IMR-90 (cell line): ENCODE measurements at regions not wholly inside any gene's neighbourhood (a gene's known extent, or its start where the extent isn't known, plus 50 kb on each side); places are given as distances from the start of the nearest gene placed in this dataset.

Experiments used
- ATAC-seq: fragments of 200-7000 bp; cut with Tn5 transposase; 2 replicates; pipeline ENCODE4 v1.9.1; 2020; ENCODE audit warnings: low read depth, mild to moderate bottlenecking, moderate library complexity
- BruUV-seq: library from RNA; stranded (reverse); fragments of 400-500 nt; replicated peaks from 2 replicates; lab custom pipeline; 2021; lab: Mats Ljungman, UMichigan
- CTCF ChIA-PET: fragments of 300-600 bp; formaldehyde crosslinking; extraction: SDS; loops from one replicate; lab custom pipeline; 2021; ENCODE audit warnings: antibody characterized with exemption; lab: Yijun Ruan, JAX
- POLR2A ChIA-PET: fragments of 300-600 bp; sonication (Branson Sonifier 250); formaldehyde crosslinking; loops from one replicate; lab custom pipeline; 2022; ENCODE audit warnings: antibody characterized with exemption; ENCODE audit not compliant: unreplicated experiment; lab: Charles Lee
- DNase-seq: peaks from one replicate; pipeline ENCODE4 v3.0.0; 2013
- H2AFZ ChIP-seq: replicated peaks from 2 replicates; pipeline ENCODE3; 2013; ENCODE audit warnings: low read length, mild to moderate bottlenecking; ENCODE audit not compliant: poor library complexity
- H2AK5ac ChIP-seq: 2 replicates; pipeline ENCODE4 v1.6.1; 2013; ENCODE audit warnings: low read depth, low read length, inconsistent platforms
- H2AK9ac ChIP-seq: replicated peaks from 2 replicates; pipeline ENCODE3; 2013; ENCODE audit warnings: mild to moderate bottlenecking, low read depth, low read length, moderate library complexity; ENCODE audit not compliant: poor library complexity
- H2BK120ac ChIP-seq: 2 replicates; pipeline ENCODE4 v1.6.1; 2013; ENCODE audit warnings: low read depth, low read length, inconsistent platforms
- H2BK15ac ChIP-seq: 3 replicates; pipeline ENCODE4 v1.6.1; 2013; ENCODE audit warnings: low read depth, low read length, inconsistent platforms
- H2BK20ac ChIP-seq: 2 replicates; pipeline ENCODE4 v1.6.1; 2013; ENCODE audit warnings: low read depth, mild to moderate bottlenecking, inconsistent platforms, low read length, moderate library complexity
- H2BK5ac ChIP-seq: 2 replicates; pipeline ENCODE4 v1.6.1; 2013; ENCODE audit warnings: mild to moderate bottlenecking, low read depth, low read length, inconsistent platforms; ENCODE audit not compliant: poor library complexity, severe bottlenecking
- H3K14ac ChIP-seq: replicated peaks from 2 replicates; pipeline ENCODE4 v1.6.1; 2013; ENCODE audit warnings: low read depth, low read length, inconsistent platforms
- H3K18ac ChIP-seq: 2 replicates; pipeline ENCODE4 v1.6.1; 2013; ENCODE audit warnings: low read depth, low read length, control low read depth
- H3K23ac ChIP-seq: 2 replicates; pipeline ENCODE4 v1.6.1; 2013; ENCODE audit warnings: low read depth, low read length, inconsistent platforms
- H3K27ac ChIP-seq: 2 replicates; pipeline ENCODE4 v1.5.1; 2013; ENCODE audit warnings: mild to moderate bottlenecking, control low read depth, low read length; ENCODE audit not compliant: insufficient read depth
- H3K27me3 ChIP-seq: 2 replicates; pipeline ENCODE4 v1.6.1; 2013; ENCODE audit warnings: low read length; ENCODE audit not compliant: control insufficient read depth, insufficient read depth
- H3K36me3 ChIP-seq: 2 replicates; pipeline ENCODE4 v1.6.1; 2013; ENCODE audit warnings: low read length, mixed read lengths; ENCODE audit not compliant: control insufficient read depth, insufficient read depth
- H3K4ac ChIP-seq: 2 replicates; pipeline ENCODE4 v1.6.1; 2013; ENCODE audit warnings: low read depth, low read length, inconsistent platforms
- H3K4me1 ChIP-seq: 2 replicates; pipeline ENCODE4 v1.6.1; 2013; ENCODE audit warnings: low read length, mixed read lengths; ENCODE audit not compliant: control insufficient read depth, insufficient read depth
- H3K4me2 ChIP-seq: 2 replicates; pipeline ENCODE4 v1.6.1; 2013; ENCODE audit warnings: low read depth, mild to moderate bottlenecking, control low read depth, low read length, moderate library complexity
- H3K4me3 ChIP-seq: 2 replicates; pipeline ENCODE4 v1.5.1; 2013; ENCODE audit warnings: low read depth, mild to moderate bottlenecking, control low read depth, low read length, moderate library complexity; ENCODE audit not compliant: insufficient read depth
- H3K56ac ChIP-seq: 2 replicates; pipeline ENCODE4 v1.6.1; 2013; ENCODE audit warnings: low read length, inconsistent platforms; ENCODE audit not compliant: insufficient read depth; ENCODE audit errors: extremely low read depth
- H3K79me1 ChIP-seq, 2 experiments: 2 replicates each; pipeline ENCODE4 v1.6.1; 2013; ENCODE audit warnings: low read length in 2 of 2, inconsistent platforms in 1 of 2, low read depth in 1 of 2
- H3K9ac ChIP-seq: 2 replicates; pipeline ENCODE4 v1.6.1; 2013; ENCODE audit warnings: low read depth, low read length, control low read depth
- H3K9me1 ChIP-seq: 2 replicates; pipeline ENCODE4 v1.6.1; 2013; ENCODE audit warnings: low read length, inconsistent platforms; ENCODE audit not compliant: insufficient read depth
- H3K9me3 ChIP-seq: 2 replicates; pipeline ENCODE4 v1.6.1; 2013; ENCODE audit warnings: low read length; ENCODE audit not compliant: control insufficient read depth, insufficient read depth
- H4K20me1 ChIP-seq: 2 replicates; pipeline ENCODE4 v1.6.1; 2013; ENCODE audit warnings: low read length, inconsistent platforms; ENCODE audit not compliant: insufficient read depth
- H4K5ac ChIP-seq: 2 replicates; pipeline ENCODE4 v1.6.1; 2013; ENCODE audit warnings: mild to moderate bottlenecking, low read depth, low read length, control low read depth
- H4K8ac ChIP-seq, 2 experiments: 2 replicates each; pipeline ENCODE4 v1.6.1; 2013; ENCODE audit warnings: low read depth in 2 of 2, low read length in 2 of 2, control low read depth in 1 of 2, inconsistent platforms in 1 of 2
- H4K91ac ChIP-seq: 2 replicates; pipeline ENCODE4 v1.6.1; 2013; ENCODE audit warnings: low read depth, low read length, inconsistent platforms; ENCODE audit not compliant: insufficient read depth
- FOS ChIP-seq: fragments of 150-350 bp; IDR thresholded peaks from 2 replicates; pipeline ENCODE4 v1.6.1; 2016; ENCODE audit warnings: low read depth, low read length
- MXI1 ChIP-seq: IDR thresholded peaks from 2 replicates; pipeline ENCODE4 v1.6.1; 2012; ENCODE audit warnings: low read depth, mild to moderate bottlenecking, low read length, moderate library complexity, borderline replicate concordance
- POLR2A ChIP-seq: IDR thresholded peaks from 2 replicates; pipeline ENCODE4 v1.6.1; 2012; ENCODE audit warnings: mild to moderate bottlenecking, low read depth, low read length
- RAD21 ChIP-seq: IDR thresholded peaks from 2 replicates; pipeline ENCODE4 v1.6.1; 2012; ENCODE audit warnings: low read length, improper control_type of control experiment
- RFX5 ChIP-seq: IDR thresholded peaks from 2 replicates; pipeline ENCODE4 v1.8.0; 2012; ENCODE audit warnings: low read depth, mild to moderate bottlenecking, low read length, moderate library complexity
- WGBS, 2 experiments: methylation state at CpG; one replicate each; pipeline versions ENCODE4 v1.1.5 to v1.1.7; 2013; ENCODE audit warnings: missing lambda C conversion rate in 2 of 2; ENCODE audit not compliant: insufficient read length in 1 of 2; ENCODE audit errors: extremely low coverage in 2 of 2; 5-methylcytosine and 5-hydroxymethylcytosine counted together
- dilution Hi-C: fragments of 300-500 bp; cut with HindIII; formaldehyde crosslinking; loops from one replicate; pipeline ENCODE4 v1.14.3; 2018; ENCODE audit warnings: low sequenced_read_pairs; ENCODE audit not compliant: unreplicated experiment
- in situ Hi-C: fragments of 300-500 bp; cut with MboI; formaldehyde crosslinking; loops from 3 replicates; pipeline ENCODE4 v1.14.3; 2019; ENCODE audit warnings: low sequenced_read_pairs, inconsistent platforms, mixed read lengths
- intact Hi-C: fragments of 100-400 bp; cut with micrococcal nuclease; formaldehyde crosslinking; loops from 2 replicates; pipeline ENCODE4 v1.10.0; 2022

DNA sequence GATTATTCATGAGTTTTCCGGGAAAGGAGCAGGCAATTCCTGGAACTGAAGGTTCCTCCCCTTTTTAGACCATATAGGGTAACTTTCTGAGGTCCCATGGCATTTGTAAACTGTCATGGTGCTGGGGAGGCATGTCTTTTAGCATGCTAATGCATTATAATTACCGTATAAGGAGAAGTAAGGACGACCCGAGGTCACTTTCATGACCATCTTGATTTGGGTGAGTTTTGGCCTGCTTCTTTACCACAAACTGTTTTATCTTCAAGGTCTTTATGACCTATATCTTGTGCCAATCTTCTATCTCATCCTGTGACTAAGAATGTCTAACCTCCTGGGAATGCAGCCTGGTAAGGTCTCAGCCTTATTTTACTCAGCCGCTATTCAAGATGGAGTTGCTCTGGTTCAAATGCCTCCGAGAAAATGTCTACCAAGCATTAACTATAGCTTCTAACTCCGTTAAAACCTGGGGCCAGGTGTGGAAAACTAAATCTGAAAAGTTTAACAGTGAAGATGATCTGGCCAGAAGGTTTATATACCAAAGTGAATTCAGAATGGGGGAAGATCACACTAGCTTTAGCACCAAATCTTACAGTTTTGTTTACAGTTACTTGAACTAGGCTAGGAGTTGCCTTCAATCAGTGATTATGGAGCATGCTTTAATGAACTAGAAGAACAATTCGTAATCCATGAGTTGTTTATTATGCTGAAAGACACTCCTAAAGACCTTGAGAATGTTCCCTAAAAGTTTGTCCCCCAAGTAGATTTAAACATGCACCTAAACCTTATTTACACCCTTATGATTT, 80.0 kb upstream of the TOP1 start (continued):
- no peak for TF ChIP-seq FOS

DNA sequence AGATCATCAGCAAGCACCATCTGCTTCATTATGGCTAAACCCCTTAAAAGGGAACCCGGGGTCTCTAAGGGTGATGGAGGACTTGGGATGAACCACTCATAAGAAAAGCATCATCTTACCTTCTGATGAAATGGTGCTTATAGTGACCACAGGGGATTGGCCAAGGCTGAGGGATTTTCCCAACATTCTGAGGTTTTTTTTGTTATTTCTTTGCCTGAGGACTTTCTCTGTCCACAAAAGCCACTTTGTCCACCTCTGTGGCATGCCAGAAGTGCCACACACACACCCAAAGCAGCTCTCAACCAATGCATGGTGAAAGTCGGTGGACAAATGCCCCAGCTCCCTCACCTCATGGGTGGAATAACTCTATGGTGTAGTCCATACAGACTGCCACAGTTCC, 79.3 kb upstream of the TOP1 start:
- Histone ChIP-seq H2AK9ac (no peak overlapping the region), H3K27me3 (no peaks in the 10 kb centered on the region), H3K23ac (no peak overlapping the region), H4K20me1 (no peaks in the 10 kb centered on the region), H3K36me3 (no peaks in the 10 kb centered on the region), H3K9ac (no peak overlapping the region), H2BK20ac (0 out of 2 replicates have a peak overlapping the region, but pooled peaks have one; percentile 0), H3K4me3 (no peak overlapping the region), H3K4ac (no peak overlapping the region), H2AFZ (no peak overlapping the region), H4K8ac (no peak overlapping the region), H3K56ac (no peak overlapping the region), H4K91ac (no peak overlapping the region), H2BK5ac (no peak overlapping the region), H3K18ac (no peak overlapping the region), H3K79me1 (no peaks in the 10 kb centered on the region; a peak in 1 of 4 replicates), H2BK15ac (no peak overlapping the region), H2BK120ac (0 out of 2 replicates have a peak overlapping the region, but pooled peaks have one; percentile 4), H3K4me2 (no peak overlapping the region), H3K14ac (no peak overlapping the region), H3K27ac (no peak overlapping the region), H3K9me3 (peaks cover 3% of the 10 kb centered on the region; the same call in 1 of the 2 replicates), H3K4me1 (no peaks in the 10 kb centered on the region), H4K5ac (no peak overlapping the region), H3K9me1 (no peaks in the 10 kb centered on the region; the same call in 1 of the 2 replicates), H2AK5ac (no peak overlapping the region)
- POLR2A ChIA-PET: no interaction called here
- CTCF ChIA-PET: no interaction called here
- in situ Hi-C loops: loop anchor here (10.0 kb wide), 1 partner anchor 205 kb away; no protein-coding TSS in a partner anchor
- no TSS peak for BruUV-seq
- no peak for DNase-seq
- no CpG with 5 or more reads among the region's 2 CpGs for WGBS, 2 experiments
- intact Hi-C loops: loop anchor here (5.0 kb wide), 2 partner anchors 262 to 682 kb away; partner anchors contain the start of gene MAFB
- dilution Hi-C loops: no loop called here
- TF ChIP-seq POLR2A: no peak
- no peak for TF ChIP-seq RAD21
- no peak for TF ChIP-seq MXI1
- TF ChIP-seq RFX5: no peak
- ATAC-seq: no peak
